Osteocyte (in vitro differentiated cells): ENCODE measurements at regions not wholly inside any gene's neighbourhood (a gene's known extent, or its start where the extent isn't known, plus 50 kb on each side); places are given as distances from the start of the nearest gene placed in this dataset.
"Not testable (repeated sequence)": the region's sequence is repeated elsewhere in the genome, so short reads cannot be mapped to it uniquely, and the experiment has no call there.

Experiments
- DNase-seq: peaks from one replicate; pipeline ENCODE4 v3.0.0; 2021; ENCODE audit warnings: mixed read lengths; ENCODE audit not compliant: unreplicated experiment; ENCODE audit errors: extremely low spot score
- H3K27ac Mint-ChIP-seq: one replicate; pipeline ENCODE4 v1.8.0; 2021; ENCODE audit warnings: mild to moderate bottlenecking, mixed read lengths; ENCODE audit not compliant: unreplicated experiment
- H3K27me3 Mint-ChIP-seq: one replicate; pipeline ENCODE4 v1.8.0; 2021; ENCODE audit warnings: mixed read lengths; ENCODE audit not compliant: unreplicated experiment
- H3K36me3 Mint-ChIP-seq: one replicate; pipeline ENCODE4 v1.8.0; 2021; ENCODE audit warnings: mixed read lengths; ENCODE audit not compliant: unreplicated experiment
- H3K4me1 Mint-ChIP-seq: one replicate; pipeline ENCODE4 v1.8.0; 2021; ENCODE audit warnings: mixed read lengths; ENCODE audit not compliant: unreplicated experiment
- H3K4me3 Mint-ChIP-seq: one replicate; pipeline ENCODE4 v1.8.0; 2021; ENCODE audit warnings: mild to moderate bottlenecking, moderate library complexity, mixed read lengths; ENCODE audit not compliant: unreplicated experiment
- H3K9me3 Mint-ChIP-seq: one replicate; pipeline ENCODE4 v1.8.0; 2021; ENCODE audit warnings: mixed read lengths; ENCODE audit not compliant: unreplicated experiment

DNA sequence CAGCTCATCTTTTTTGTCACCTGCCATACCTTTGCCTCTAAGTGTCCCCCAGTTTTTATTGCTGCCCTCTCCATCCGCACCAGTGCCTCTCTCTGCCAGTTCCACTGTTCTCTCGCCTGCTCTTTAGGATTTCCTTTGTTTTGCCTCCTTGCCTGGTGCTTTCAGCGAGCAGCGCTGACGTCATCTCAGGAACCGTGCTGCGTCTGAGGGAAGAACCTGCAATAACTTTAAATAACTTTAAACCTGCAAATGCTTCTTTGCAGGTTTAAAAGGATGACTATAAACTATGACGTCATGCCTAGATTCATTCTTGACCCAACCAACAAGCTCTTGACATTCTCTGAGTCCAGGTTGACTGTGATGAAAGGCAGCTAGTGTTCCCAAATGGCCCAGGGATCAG lies 105.1 kb downstream of the LRRC74B start:
- H3K36me3 Mint-ChIP-seq, H3K27ac Mint-ChIP-seq, H3K9me3 Mint-ChIP-seq, H3K4me3 Mint-ChIP-seq, H3K27me3 Mint-ChIP-seq, H3K4me1 Mint-ChIP-seq, DNase-seq: not testable (repeated sequence)

GRCh38 chr22:21187841-21188240 lies 142.1 kb downstream of the LRRC74B start:
- H3K27ac Mint-ChIP-seq, H3K4me3 Mint-ChIP-seq, DNase-seq, H3K4me1 Mint-ChIP-seq, H3K27me3 Mint-ChIP-seq, H3K36me3 Mint-ChIP-seq, H3K9me3 Mint-ChIP-seq: not testable (repeated sequence)

DNA sequence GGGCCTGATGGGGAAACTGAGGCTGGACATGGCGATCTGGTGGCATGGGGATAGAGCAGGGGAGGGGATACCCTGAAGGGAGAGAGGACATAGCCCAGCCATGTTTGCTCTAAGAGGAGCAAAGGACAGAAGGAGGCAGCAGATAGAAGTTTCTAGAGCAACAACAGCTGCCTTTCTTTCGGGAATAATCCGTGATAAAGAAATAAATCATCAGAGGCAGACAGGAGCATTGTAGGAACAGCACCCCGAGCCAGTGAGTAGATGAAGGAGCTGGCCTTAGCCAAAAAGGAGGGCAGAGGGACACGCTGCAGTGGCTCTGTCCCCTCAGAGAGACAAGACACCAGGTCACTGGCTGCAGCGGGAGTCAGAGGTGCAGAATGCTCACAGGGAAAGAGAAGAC lies 166.3 kb downstream of the LRRC74B start:
- not testable (repeated sequence) for H3K9me3 Mint-ChIP-seq, H3K4me3 Mint-ChIP-seq, H3K36me3 Mint-ChIP-seq, H3K27ac Mint-ChIP-seq, H3K4me1 Mint-ChIP-seq, H3K27me3 Mint-ChIP-seq, DNase-seq

- H3K4me3 Mint-ChIP-seq, DNase-seq, H3K27ac Mint-ChIP-seq, H3K9me3 Mint-ChIP-seq, H3K4me1 Mint-ChIP-seq, H3K36me3 Mint-ChIP-seq, H3K27me3 Mint-ChIP-seq: not testable (repeated sequence)
Measured at GRCh38 chr22:21215973-21216731, 167.4 kb upstream of the RIMBP3B start.

DNA sequence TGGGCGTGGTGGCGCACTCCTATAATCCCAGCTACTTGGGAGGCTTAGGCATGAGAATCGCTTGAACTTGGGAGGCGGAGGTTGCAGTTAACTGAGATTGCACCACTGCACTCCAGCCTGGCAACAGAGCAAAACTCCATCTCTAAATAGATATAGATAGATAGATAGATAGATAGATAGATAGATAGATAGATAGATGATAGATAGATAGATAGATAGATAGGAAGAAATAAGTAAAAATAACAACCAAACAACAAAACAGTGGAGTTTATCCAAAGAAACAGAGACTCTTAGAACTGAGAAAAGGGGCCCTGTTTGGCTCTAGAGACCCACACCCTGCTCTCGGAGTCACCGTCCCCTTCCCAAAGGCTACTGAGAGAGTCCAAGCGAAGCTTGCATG lies 158.7 kb upstream of the RIMBP3B start:
- not testable (repeated sequence) for H3K9me3 Mint-ChIP-seq, H3K4me3 Mint-ChIP-seq, H3K27me3 Mint-ChIP-seq, H3K36me3 Mint-ChIP-seq, H3K4me1 Mint-ChIP-seq, H3K27ac Mint-ChIP-seq, DNase-seq

DNA sequence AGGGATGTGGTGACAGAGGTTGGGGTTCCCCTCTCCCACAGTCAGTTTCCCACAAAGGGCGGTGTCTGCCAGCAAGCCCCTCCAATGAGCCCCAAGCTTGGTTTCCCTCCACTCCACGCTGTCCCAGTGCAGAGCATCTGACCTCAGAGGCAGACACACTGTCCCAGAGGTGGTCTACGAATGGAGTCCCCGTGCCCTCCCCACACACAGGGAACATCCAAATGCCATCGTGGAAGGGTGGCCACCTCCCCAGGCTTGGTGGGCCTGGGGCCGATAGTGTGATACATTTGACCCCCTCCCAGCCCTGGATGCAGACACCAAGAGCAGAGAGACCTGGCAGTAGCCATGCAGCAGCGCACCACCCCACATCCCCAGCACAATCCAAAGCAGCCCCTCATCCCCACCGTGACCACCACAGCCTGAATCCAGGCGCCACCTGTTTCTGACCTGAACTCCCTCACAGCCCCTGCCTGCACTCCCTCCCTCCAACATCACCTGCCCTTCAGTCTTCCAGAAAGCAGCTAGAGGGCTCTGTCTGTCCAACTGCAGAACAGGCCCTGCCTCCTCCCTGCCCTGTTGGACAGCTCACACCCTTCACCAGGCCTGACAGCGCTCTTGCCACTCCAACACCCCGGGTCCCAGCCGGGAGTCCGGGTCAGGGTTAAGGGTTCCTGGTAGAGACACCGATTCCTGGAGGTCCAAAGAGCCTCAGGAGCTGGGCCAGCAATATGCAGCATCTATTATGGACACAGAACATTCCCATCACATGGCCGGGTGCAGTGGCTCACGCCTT lies 156.5 kb upstream of the RIMBP3B start:
- DNase-seq = peak; percentile 82
- not testable (repeated sequence) for H3K27ac Mint-ChIP-seq, H3K36me3 Mint-ChIP-seq, H3K4me3 Mint-ChIP-seq, H3K27me3 Mint-ChIP-seq, H3K9me3 Mint-ChIP-seq, H3K4me1 Mint-ChIP-seq

DNA sequence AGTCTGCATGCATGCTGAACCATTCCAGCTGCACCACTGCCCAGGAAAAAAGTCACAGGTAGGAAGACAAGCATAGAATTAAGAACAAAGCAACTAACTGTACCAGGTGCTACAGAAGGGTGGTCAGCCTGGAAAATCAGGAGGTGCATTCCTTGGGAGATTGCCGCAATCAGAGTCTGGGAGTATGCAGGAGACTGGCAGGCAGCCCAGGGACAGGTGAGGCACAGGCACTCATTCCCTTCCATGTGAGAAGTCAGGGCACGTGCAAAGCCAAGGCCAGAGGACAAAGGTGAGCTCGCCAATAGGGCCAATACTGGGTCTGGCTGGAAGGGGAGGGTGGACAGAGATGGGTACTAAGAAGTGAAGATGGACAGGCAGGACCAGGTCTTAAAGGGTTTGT lies 132.1 kb upstream of the RIMBP3B start:
- not testable (repeated sequence) for DNase-seq, H3K27me3 Mint-ChIP-seq, H3K4me3 Mint-ChIP-seq, H3K36me3 Mint-ChIP-seq, H3K9me3 Mint-ChIP-seq, H3K27ac Mint-ChIP-seq, H3K4me1 Mint-ChIP-seq

DNA sequence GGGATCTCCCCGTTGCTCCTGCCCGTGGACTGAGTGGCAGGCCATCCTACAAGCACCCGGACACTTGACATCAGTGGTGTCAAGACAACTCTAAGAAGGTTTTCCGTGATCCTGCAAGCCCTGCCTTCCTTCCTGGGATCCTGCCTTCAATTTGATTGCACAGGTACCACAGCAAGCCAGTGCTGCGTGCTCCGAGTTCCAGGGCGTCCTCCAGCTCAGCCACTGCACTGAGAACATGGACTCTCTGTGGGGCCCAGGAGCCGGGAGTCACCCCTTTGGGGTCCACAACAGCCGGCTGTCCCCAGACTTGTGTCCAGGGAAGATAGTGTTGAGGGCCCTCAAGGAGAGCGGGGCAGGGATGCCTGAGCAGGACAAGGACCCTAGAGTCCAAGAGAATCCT lies 100.9 kb upstream of the RIMBP3B start:
- H3K9me3 Mint-ChIP-seq, H3K27ac Mint-ChIP-seq, H3K4me1 Mint-ChIP-seq, H3K27me3 Mint-ChIP-seq, H3K36me3 Mint-ChIP-seq, H3K4me3 Mint-ChIP-seq: not testable (repeated sequence)
- DNase-seq = peak; percentile 79

DNA sequence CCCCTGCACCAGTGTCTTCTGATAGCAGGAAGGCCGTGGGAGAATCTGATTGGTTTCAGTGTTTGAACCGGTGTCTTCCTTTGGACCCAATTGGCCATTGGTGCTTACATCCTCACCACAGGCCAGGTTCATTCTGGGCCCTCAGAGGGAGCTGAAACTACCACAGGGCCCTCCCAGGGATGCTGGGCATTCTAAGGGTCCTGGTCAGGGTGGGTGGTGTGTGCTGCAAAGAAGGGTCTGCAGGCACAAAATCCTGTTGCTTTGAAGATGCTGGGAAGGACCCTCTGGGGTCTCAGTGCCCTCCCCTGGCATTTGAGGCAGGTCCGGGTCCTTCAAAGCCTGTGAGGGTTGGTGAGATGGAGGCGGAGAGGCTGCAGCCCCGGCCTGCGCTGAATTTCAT lies 89.8 kb upstream of the RIMBP3B start:
- H3K9me3 Mint-ChIP-seq, H3K27me3 Mint-ChIP-seq, H3K36me3 Mint-ChIP-seq, H3K27ac Mint-ChIP-seq, H3K4me3 Mint-ChIP-seq, H3K4me1 Mint-ChIP-seq, DNase-seq: not testable (repeated sequence)

GRCh38 chr22:21327629-21328028 lies 55.9 kb upstream of the RIMBP3B start:
- not testable (repeated sequence) for H3K27ac Mint-ChIP-seq, H3K9me3 Mint-ChIP-seq, H3K4me3 Mint-ChIP-seq, H3K27me3 Mint-ChIP-seq, H3K36me3 Mint-ChIP-seq, H3K4me1 Mint-ChIP-seq, DNase-seq
